ENCODE measurements at regions not wholly inside any gene's neighbourhood (a gene's known extent, or its start where the extent isn't known, plus 50 kb on each side); places are given as distances from the start of the nearest gene placed in this dataset.
A peak's percentile ranks its signal among the peaks of the same experiment; 100 is the strongest.
"Not testable (repeated sequence)": the region's sequence is repeated elsewhere in the genome, so short reads cannot be mapped to it uniquely, and the experiment has no call there.

GRCh38 chr1:148371551-148371994 is 111.5 kb downstream of the PPIAL4G start:
- 25% methylated on average over 4 of the region's 4 CpGs for WGBS (ENCODE audit: insufficient coverage, insufficient replicate concordance, low lambda C conversion rate, missing lambda C conversion rate)
- in situ Hi-C loops (cut with MboI) = not testable (repeated sequence)

GRCh38 chr1:148370661-148371060 is 112.4 kb downstream of the PPIAL4G start:
- SMC1A ChIA-PET (ENCODE audit: uncharacterized antibody, unreplicated experiment); FAIRE-seq; H3K79me2 ChIP-seq (ENCODE audit: control insufficient read depth, insufficient read depth, low read length); POLR2A ChIA-PET; in situ Hi-C loops (cut with MboI); DNase-seq (ENCODE audit: low read depth, low spot score); H2AFZ ChIP-seq (ENCODE audit: control insufficient read depth, low read depth, low read length); H3K27ac ChIP-seq (ENCODE audit: control insufficient read depth, insufficient read depth); H3K4me2 ChIP-seq (ENCODE audit: control insufficient read depth, insufficient read depth); H3K9me3 ChIP-seq (replicated peaks; ENCODE audit: control insufficient read depth, insufficient read depth, low read length); RAD21 ChIA-PET (ENCODE audit: unreplicated experiment); H3K4me1 ChIP-seq (ENCODE audit: control insufficient read depth, insufficient read depth, low read length); H3K36me3 ChIP-seq (ENCODE audit: control insufficient read depth in 2 of 2, insufficient read depth in 2 of 2, low read length in 1 of 2); H3K9ac ChIP-seq (ENCODE audit: control insufficient read depth, insufficient read depth, low read length); ATAC-seq; H3K27me3 ChIP-seq (replicated peaks in 1 of 2; ENCODE audit: control insufficient read depth in 2 of 2, insufficient read depth in 2 of 2, low read length in 1 of 2); BruUV-seq (replicated peaks); H3K4me3 ChIP-seq; H4K20me1 ChIP-seq (ENCODE audit: control insufficient read depth, insufficient read depth): not testable (repeated sequence)
- WGBS (ENCODE audit: insufficient coverage, insufficient replicate concordance, low lambda C conversion rate, missing lambda C conversion rate) = 60% methylated on average over 5 of the region's 5 CpGs
- intact Hi-C loops (cut with micrococcal nuclease; ENCODE audit: unreplicated experiment) = loop anchor here (1.0 kb wide), 1 partner anchor 9 kb away; no protein-coding TSS in a partner anchor
- CTCF ChIA-PET = interaction anchor here (1.1 kb wide), 1 partner anchor 13 kb away, joined by 4 read pairs; no protein-coding TSS in a partner anchor

More at GRCh38 chr1:148371551-148371994, 111.5 kb downstream of the PPIAL4G start:
- SMC1A ChIA-PET (ENCODE audit: uncharacterized antibody, unreplicated experiment) = interaction anchor here (1.1 kb wide), 1 partner anchor 14 kb away, joined by 3 read pairs; no protein-coding TSS in a partner anchor
- H3K9me3 ChIP-seq (replicated peaks; ENCODE audit: control insufficient read depth, insufficient read depth, low read length); H4K20me1 ChIP-seq (ENCODE audit: control insufficient read depth, insufficient read depth); H3K27me3 ChIP-seq (replicated peaks in 1 of 2; ENCODE audit: control insufficient read depth in 2 of 2, insufficient read depth in 2 of 2, low read length in 1 of 2); H2AFZ ChIP-seq (ENCODE audit: control insufficient read depth, low read depth, low read length); FAIRE-seq; H3K9ac ChIP-seq (ENCODE audit: control insufficient read depth, insufficient read depth, low read length); H3K4me3 ChIP-seq; H3K27ac ChIP-seq (ENCODE audit: control insufficient read depth, insufficient read depth); H3K4me1 ChIP-seq (ENCODE audit: control insufficient read depth, insufficient read depth, low read length); POLR2A ChIA-PET; BruUV-seq (replicated peaks); RAD21 ChIA-PET (ENCODE audit: unreplicated experiment); H3K4me2 ChIP-seq (ENCODE audit: control insufficient read depth, insufficient read depth); H3K79me2 ChIP-seq (ENCODE audit: control insufficient read depth, insufficient read depth, low read length); H3K36me3 ChIP-seq (ENCODE audit: control insufficient read depth in 2 of 2, insufficient read depth in 2 of 2, low read length in 1 of 2): not testable (repeated sequence)
- CTCF ChIA-PET = interaction anchor here (1.0 to 1.3 kb wide), 5 partner anchors 11 to 17 kb away, joined by 3 to 4 read pairs (median 4); no protein-coding TSS in a partner anchor
- peak; percentile 58 to 68 (median 65) for TF ChIP-seq CTCF (IDR thresholded peaks at IDR 0.05 in 2 of 3, conservative IDR thresholded peaks at IDR 0.05 in 1 of 3; ENCODE audit: control insufficient read depth in 2 of 3, extremely low read depth in 1 of 3, insufficient read depth in 1 of 3, low read depth in 3 of 3, low read length in 3 of 3)
- TF ChIP-seq CREB1 (IDR thresholded peaks at IDR 0.05; ENCODE audit: low read depth) = 0 out of 2 replicates have a peak, but pooled peaks have one; percentile 19
- TF ChIP-seq RAD21 (IDR thresholded peaks at IDR 0.05; ENCODE audit: insufficient read depth, low read depth, low read length) = peak; percentile 86
- TF ChIP-seq SMC3 (IDR thresholded peaks at IDR 0.05; ENCODE audit: borderline replicate concordance, low read length) = peak; percentile 83
- 0 out of 2 replicates have a peak, but pooled peaks have one; percentile 37 for TF ChIP-seq RUNX3 (IDR thresholded peaks at IDR 0.05; ENCODE audit: low read length)
- ATAC-seq = peak; percentile 99
- DNase-seq (ENCODE audit: low read depth, low spot score) = peak; percentile 40
- intact Hi-C loops (cut with micrococcal nuclease; ENCODE audit: unreplicated experiment) = loop anchor here (1.0 kb wide), 1 partner anchor 10 kb away; no protein-coding TSS in a partner anchor
